WTC11 (cell line): ENCODE measurements at regions not wholly inside any gene's neighbourhood (a gene's known extent, or its start where the extent isn't known, plus 50 kb on each side); places are given as distances from the start of the nearest gene placed in this dataset.

Source experiments
- CREB1 ChIP-seq: sonication (generic); formaldehyde crosslinking; IDR thresholded peaks from 2 replicates; pipeline ENCODE4 v1.8.0; 2023; ENCODE audit warnings: mild to moderate bottlenecking, missing genetic modification reagents
- ESRRA ChIP-seq: sonication (generic); formaldehyde crosslinking; IDR thresholded peaks from 2 replicates; pipeline ENCODE4 v1.8.1; 2022; ENCODE audit warnings: mild to moderate bottlenecking, missing genetic modification reagents, borderline replicate concordance
- FOXK1 ChIP-seq: sonication (generic); formaldehyde crosslinking; IDR thresholded peaks from 2 replicates; pipeline ENCODE4 v1.8.0; 2022; ENCODE audit warnings: mild to moderate bottlenecking, moderate library complexity, missing genetic modification reagents
- JUN ChIP-seq: sonication (generic); formaldehyde crosslinking; IDR thresholded peaks from 2 replicates; pipeline ENCODE4 v1.8.0; 2023; ENCODE audit warnings: mild to moderate bottlenecking, missing genetic modification reagents
- NR3C1 ChIP-seq: sonication (generic); formaldehyde crosslinking; conservative IDR thresholded peaks from 2 replicates; pipeline ENCODE4 v1.8.1; 2023; ENCODE audit warnings: low read depth, mild to moderate bottlenecking, missing genetic modification reagents
- RELA ChIP-seq: sonication (generic); formaldehyde crosslinking; IDR thresholded peaks from 2 replicates; pipeline ENCODE4 v1.8.1; 2022; ENCODE audit warnings: missing genetic modification reagents, mild to moderate bottlenecking, borderline replicate concordance
- SP1 ChIP-seq: sonication (generic); formaldehyde crosslinking; conservative IDR thresholded peaks from 2 replicates; pipeline ENCODE4 v1.8.1; 2022; ENCODE audit warnings: missing genetic modification reagents
- TEAD4 ChIP-seq: sonication (generic); formaldehyde crosslinking; IDR thresholded peaks from 2 replicates; pipeline ENCODE4 v1.8.0; 2022; ENCODE audit warnings: mild to moderate bottlenecking, missing genetic modification reagents
- ZBTB21 ChIP-seq: sonication (generic); formaldehyde crosslinking; IDR thresholded peaks from 2 replicates; pipeline ENCODE4 v1.8.1; 2023; ENCODE audit warnings: mild to moderate bottlenecking, missing genetic modification reagents, borderline replicate concordance
- TF ChIP-seq, protein P1 (sequence below): fragments of 200-600 bp; IDR thresholded peaks from 2 replicates; pipeline ENCODE4 v1.8.0; 2022; ENCODE audit warnings: antibody characterized with exemption
- TF ChIP-seq, protein P2 (sequence below): sonication (generic); formaldehyde crosslinking; IDR thresholded peaks from 2 replicates; pipeline ENCODE4 v1.8.0; 2022; ENCODE audit warnings: mild to moderate bottlenecking, missing genetic modification reagents
- TF ChIP-seq, protein P3 (sequence below): sonication (generic); formaldehyde crosslinking; IDR thresholded peaks from 2 replicates; pipeline ENCODE4 v1.8.1; 2022; ENCODE audit warnings: low read depth, missing genetic modification reagents, borderline replicate concordance
- TF ChIP-seq, protein P4 (sequence below): sonication (generic); formaldehyde crosslinking; IDR thresholded peaks from 2 replicates; pipeline ENCODE4 v1.8.1; 2022; ENCODE audit warnings: low read depth, mild to moderate bottlenecking, moderate library complexity, missing genetic modification reagents, borderline replicate concordance

DNA sequence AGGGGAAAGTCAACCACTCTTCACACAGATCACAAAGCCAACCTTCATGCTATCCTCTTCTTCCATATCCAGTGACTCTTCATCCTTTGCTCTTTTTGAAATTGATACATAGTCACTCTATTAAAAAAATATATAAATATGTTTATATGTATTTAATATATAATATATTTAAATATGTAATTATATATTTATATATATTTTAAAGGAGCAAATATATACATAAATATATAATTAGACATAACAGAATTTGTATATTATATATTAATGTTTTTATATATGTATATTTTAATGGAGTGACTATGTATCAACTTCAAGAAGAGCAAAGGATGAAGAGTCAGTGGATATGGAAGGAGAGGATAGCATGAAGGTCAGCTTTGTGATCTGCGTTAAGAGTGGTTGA is 374.9 kb downstream of the CDH9 start:
- no peak for TF ChIP-seq ESRRA (CRISPR knock-in tag)
- TF ChIP-seq, protein P1, sequence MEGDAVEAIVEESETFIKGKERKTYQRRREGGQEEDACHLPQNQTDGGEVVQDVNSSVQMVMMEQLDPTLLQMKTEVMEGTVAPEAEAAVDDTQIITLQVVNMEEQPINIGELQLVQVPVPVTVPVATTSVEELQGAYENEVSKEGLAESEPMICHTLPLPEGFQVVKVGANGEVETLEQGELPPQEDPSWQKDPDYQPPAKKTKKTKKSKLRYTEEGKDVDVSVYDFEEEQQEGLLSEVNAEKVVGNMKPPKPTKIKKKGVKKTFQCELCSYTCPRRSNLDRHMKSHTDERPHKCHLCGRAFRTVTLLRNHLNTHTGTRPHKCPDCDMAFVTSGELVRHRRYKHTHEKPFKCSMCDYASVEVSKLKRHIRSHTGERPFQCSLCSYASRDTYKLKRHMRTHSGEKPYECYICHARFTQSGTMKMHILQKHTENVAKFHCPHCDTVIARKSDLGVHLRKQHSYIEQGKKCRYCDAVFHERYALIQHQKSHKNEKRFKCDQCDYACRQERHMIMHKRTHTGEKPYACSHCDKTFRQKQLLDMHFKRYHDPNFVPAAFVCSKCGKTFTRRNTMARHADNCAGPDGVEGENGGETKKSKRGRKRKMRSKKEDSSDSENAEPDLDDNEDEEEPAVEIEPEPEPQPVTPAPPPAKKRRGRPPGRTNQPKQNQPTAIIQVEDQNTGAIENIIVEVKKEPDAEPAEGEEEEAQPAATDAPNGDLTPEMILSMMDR, result no peak
- TF ChIP-seq, protein P2, sequence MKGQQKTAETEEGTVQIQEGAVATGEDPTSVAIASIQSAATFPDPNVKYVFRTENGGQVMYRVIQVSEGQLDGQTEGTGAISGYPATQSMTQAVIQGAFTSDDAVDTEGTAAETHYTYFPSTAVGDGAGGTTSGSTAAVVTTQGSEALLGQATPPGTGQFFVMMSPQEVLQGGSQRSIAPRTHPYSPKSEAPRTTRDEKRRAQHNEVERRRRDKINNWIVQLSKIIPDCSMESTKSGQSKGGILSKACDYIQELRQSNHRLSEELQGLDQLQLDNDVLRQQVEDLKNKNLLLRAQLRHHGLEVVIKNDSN, result no peak
- no peak for TF ChIP-seq ZBTB21 (CRISPR knock-in tag)
- TF ChIP-seq SP1 (CRISPR knock-in tag), result no peak
- TF ChIP-seq, protein P3, sequence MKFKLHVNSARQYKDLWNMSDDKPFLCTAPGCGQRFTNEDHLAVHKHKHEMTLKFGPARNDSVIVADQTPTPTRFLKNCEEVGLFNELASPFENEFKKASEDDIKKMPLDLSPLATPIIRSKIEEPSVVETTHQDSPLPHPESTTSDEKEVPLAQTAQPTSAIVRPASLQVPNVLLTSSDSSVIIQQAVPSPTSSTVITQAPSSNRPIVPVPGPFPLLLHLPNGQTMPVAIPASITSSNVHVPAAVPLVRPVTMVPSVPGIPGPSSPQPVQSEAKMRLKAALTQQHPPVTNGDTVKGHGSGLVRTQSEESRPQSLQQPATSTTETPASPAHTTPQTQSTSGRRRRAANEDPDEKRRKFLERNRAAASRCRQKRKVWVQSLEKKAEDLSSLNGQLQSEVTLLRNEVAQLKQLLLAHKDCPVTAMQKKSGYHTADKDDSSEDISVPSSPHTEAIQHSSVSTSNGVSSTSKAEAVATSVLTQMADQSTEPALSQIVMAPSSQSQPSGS (CRISPR knock-in tag), result no peak
- no peak for TF ChIP-seq FOXK1
- TF ChIP-seq TEAD4 (CRISPR knock-in tag), result no peak
- no peak for TF ChIP-seq JUN (CRISPR knock-in tag)
- TF ChIP-seq CREB1 (CRISPR knock-in tag), result no peak
- no peak for TF ChIP-seq RELA
- TF ChIP-seq, protein P4, sequence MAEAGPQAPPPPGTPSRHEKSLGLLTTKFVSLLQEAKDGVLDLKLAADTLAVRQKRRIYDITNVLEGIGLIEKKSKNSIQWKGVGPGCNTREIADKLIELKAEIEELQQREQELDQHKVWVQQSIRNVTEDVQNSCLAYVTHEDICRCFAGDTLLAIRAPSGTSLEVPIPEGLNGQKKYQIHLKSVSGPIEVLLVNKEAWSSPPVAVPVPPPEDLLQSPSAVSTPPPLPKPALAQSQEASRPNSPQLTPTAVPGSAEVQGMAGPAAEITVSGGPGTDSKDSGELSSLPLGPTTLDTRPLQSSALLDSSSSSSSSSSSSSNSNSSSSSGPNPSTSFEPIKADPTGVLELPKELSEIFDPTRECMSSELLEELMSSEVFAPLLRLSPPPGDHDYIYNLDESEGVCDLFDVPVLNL (CRISPR knock-in tag), result no peak
- no peak for TF ChIP-seq NR3C1 (CRISPR knock-in tag)
